Muscle of leg (tissue), 3 donors: ENCODE measurements at regions not wholly inside any gene's neighbourhood (a gene's known extent, or its start where the extent isn't known, plus 50 kb on each side); places are given as distances from the start of the nearest gene placed in this dataset.

Experiments
- DNase-seq: peaks from one replicate; pipeline ENCODE4 v3.0.0; 2013
- H3K27ac ChIP-seq: one replicate; pipeline ENCODE4 v1.5.1; 2013; ENCODE audit warnings: mild to moderate bottlenecking, low read length, control low read depth
- H3K27me3 ChIP-seq: one replicate; pipeline ENCODE4 v1.6.1; 2013; ENCODE audit warnings: low read length; ENCODE audit not compliant: control insufficient read depth, insufficient read depth
- H3K36me3 ChIP-seq: one replicate; pipeline ENCODE4 v1.6.1; 2013; ENCODE audit warnings: low read length; ENCODE audit not compliant: control insufficient read depth, insufficient read depth
- H3K4me1 ChIP-seq: one replicate; pipeline ENCODE4 v1.6.1; 2013; ENCODE audit warnings: low read length; ENCODE audit not compliant: control insufficient read depth, insufficient read depth
- H3K4me3 ChIP-seq: one replicate; pipeline ENCODE4 v1.5.1; 2013; ENCODE audit warnings: low read length, control low read depth
- H3K9me3 ChIP-seq: replicated peaks from 2 replicates; pipeline ENCODE4 v1.6.1; 2013; ENCODE audit warnings: low read depth, low read length; ENCODE audit not compliant: control insufficient read depth
- WGBS: methylation state at CpG from one replicate; pipeline ENCODE4 v1.1.5; 2013; ENCODE audit warnings: missing lambda C conversion rate; ENCODE audit not compliant: insufficient coverage; 5-methylcytosine and 5-hydroxymethylcytosine counted together

- no peak for DNase-seq
- Histone ChIP-seq H3K27me3 (peaks cover 9% of the 10 kb centered on the region), H3K9me3 (no peaks in the 10 kb centered on the region), H3K27ac (no peak overlapping the region), H3K4me3 (no peak overlapping the region), H3K36me3 (no peaks in the 10 kb centered on the region), H3K4me1 (peaks cover 7% of the 10 kb centered on the region)
- 79% methylated on average over 10 of the region's 12 CpGs for WGBS
Measured at GRCh38 chr5:135131801-135132680, 98.0 kb upstream of the PITX1 start.

- Histone ChIP-seq H3K9me3 (no peaks in the 10 kb centered on the region), H3K27me3 (peaks cover 9% of the 10 kb centered on the region), H3K4me3 (no peak overlapping the region), H3K27ac (no peak overlapping the region), H3K4me1 (no peaks in the 10 kb centered on the region), H3K36me3 (no peaks in the 10 kb centered on the region)
- no peak for DNase-seq
- 69% methylated on average over 2 of the region's 7 CpGs for WGBS
Measured at GRCh38 chr5:135130261-135131215, 96.5 kb upstream of the PITX1 start.

GRCh38 chr5:135129307-135129706 lies 95.3 kb upstream of the PITX1 start:
- no peak overlapping the region for H3K27ac ChIP-seq
- H3K27me3 ChIP-seq = peaks cover 6% of the 10 kb centered on the region
- 79% methylated on average over 6 of the region's 12 CpGs for WGBS
- H3K4me3 ChIP-seq = no peak overlapping the region
- H3K4me1 ChIP-seq = peaks cover 2% of the 10 kb centered on the region
- no peak for DNase-seq
- no peaks in the 10 kb centered on the region for H3K36me3 ChIP-seq
- H3K9me3 ChIP-seq = no peaks in the 10 kb centered on the region

- WGBS = 76% methylated on average over 2 of the region's 3 CpGs
- H3K9me3 ChIP-seq = no peaks in the 10 kb centered on the region
- H3K36me3 ChIP-seq = no peaks in the 10 kb centered on the region
- DNase-seq = no peak
- H3K4me1 ChIP-seq = peaks cover 2% of the 10 kb centered on the region
- no peak overlapping the region for H3K4me3 ChIP-seq
- no peak overlapping the region for H3K27ac ChIP-seq
- H3K27me3 ChIP-seq = peaks cover 6% of the 10 kb centered on the region
Measured at GRCh38 chr5:135128361-135128760, 94.3 kb upstream of the PITX1 start.

GRCh38 chr5:135127439-135128240 lies 93.6 kb upstream of the PITX1 start:
- no peak for DNase-seq
- Histone ChIP-seq H3K9me3 (no peaks in the 10 kb centered on the region), H3K27ac (no peak overlapping the region), H3K4me1 (peaks cover 2% of the 10 kb centered on the region), H3K27me3 (peaks cover 6% of the 10 kb centered on the region), H3K4me3 (no peak overlapping the region), H3K36me3 (no peaks in the 10 kb centered on the region)
- WGBS = 81% methylated on average over 3 of the region's 11 CpGs

- no peak overlapping the region for H3K27ac ChIP-seq
- no peaks in the 10 kb centered on the region for H3K36me3 ChIP-seq
- peaks cover 2% of the 10 kb centered on the region for H3K4me1 ChIP-seq
- no peak overlapping the region for H3K4me3 ChIP-seq
- no peak for DNase-seq
- 89% methylated on average over 11 of the region's 14 CpGs for WGBS
- H3K9me3 ChIP-seq = no peaks in the 10 kb centered on the region
- H3K27me3 ChIP-seq = peaks cover 6% of the 10 kb centered on the region
Measured at GRCh38 chr5:135126688-135127438, 92.8 kb upstream of the PITX1 start.

- H3K36me3 ChIP-seq = no peaks in the 10 kb centered on the region
- H3K27ac ChIP-seq = no peak overlapping the region
- no peak for DNase-seq
- H3K27me3 ChIP-seq = peaks cover 2% of the 10 kb centered on the region
- peaks cover 2% of the 10 kb centered on the region for H3K4me1 ChIP-seq
- H3K9me3 ChIP-seq = no peaks in the 10 kb centered on the region
- no peak overlapping the region for H3K4me3 ChIP-seq
- WGBS = 41% methylated on average over 6 of the region's 8 CpGs
Measured at GRCh38 chr5:135124724-135125123, 90.7 kb upstream of the PITX1 start.

- WGBS = 30% methylated on average over 3 of the region's 4 CpGs
- no peaks in the 10 kb centered on the region for H3K9me3 ChIP-seq
- no peak for DNase-seq
- H3K27me3 ChIP-seq = peaks cover 2% of the 10 kb centered on the region
- no peak overlapping the region for H3K4me3 ChIP-seq
- no peaks in the 10 kb centered on the region for H3K36me3 ChIP-seq
- H3K4me1 ChIP-seq = peaks cover 2% of the 10 kb centered on the region
- H3K27ac ChIP-seq = no peak overlapping the region
Measured at GRCh38 chr5:135124128-135124527, 90.1 kb upstream of the PITX1 start.

- Histone ChIP-seq H3K9me3 (no peaks in the 10 kb centered on the region), H3K27ac (no peak overlapping the region), H3K27me3 (peaks cover 2% of the 10 kb centered on the region), H3K4me1 (peaks cover 2% of the 10 kb centered on the region), H3K4me3 (no peak overlapping the region), H3K36me3 (no peaks in the 10 kb centered on the region)
- WGBS = 75% methylated on average over 1 of the region's 1 CpG
- DNase-seq = no peak
Measured at GRCh38 chr5:135122797-135123196, 88.8 kb upstream of the PITX1 start.
